Lung (tissue), 11 donors: ENCODE measurements at regions not wholly inside any gene's neighbourhood (a gene's known extent, or its start where the extent isn't known, plus 50 kb on each side); places are given as distances from the start of the nearest gene placed in this dataset.

Experiments used
- ATAC-seq: fragments of 200-7000 bp; cut with Tn5 transposase; one replicate; pipeline ENCODE4 v1.9.1; 2020; ENCODE audit warnings: moderate number of reproducible peaks; ENCODE audit not compliant: insufficient read depth, low FRiP score
- DNase-seq, 3 donors: peaks; one replicate each; pipeline ENCODE4 v3.0.0-alpha.2; 2013 to 2017
- H3K27ac ChIP-seq, 2 donors: one replicate each; pipeline ENCODE4 v1.5.1; 2013; ENCODE audit warnings: mild to moderate bottlenecking in 2 of 2, moderate library complexity in 2 of 2, control low read depth in 1 of 2, inconsistent platforms in 1 of 2, low read depth in 1 of 2, low read length in 1 of 2
- H3K27me3 ChIP-seq, 3 donors: one replicate each; pipeline ENCODE4 v1.5.1; 2013; ENCODE audit warnings: low read length in 2 of 3; ENCODE audit not compliant: control insufficient read depth in 3 of 3, insufficient read depth in 3 of 3
- H3K36me3 ChIP-seq, 4 donors: one replicate each; pipeline ENCODE4 v1.5.1; 2013; ENCODE audit warnings: low read length in 4 of 4, mild to moderate bottlenecking in 1 of 4, moderate library complexity in 1 of 4; ENCODE audit not compliant: control insufficient read depth in 4 of 4, insufficient read depth in 4 of 4
- H3K4me1 ChIP-seq, 5 donors: one replicate each; pipeline ENCODE4 v1.5.1; 2013; ENCODE audit warnings: low read length in 5 of 5, mild to moderate bottlenecking in 2 of 5, moderate library complexity in 1 of 5; ENCODE audit not compliant: control insufficient read depth in 5 of 5, insufficient read depth in 5 of 5
- H3K4me3 ChIP-seq: one replicate; pipeline ENCODE4 v1.5.1; 2013; ENCODE audit warnings: mild to moderate bottlenecking, control low read depth, moderate library complexity
- H3K9ac ChIP-seq, 2 donors: one replicate each; pipeline ENCODE4 v1.5.1; 2013; ENCODE audit warnings: low read length in 2 of 2, control low read depth in 1 of 2; ENCODE audit not compliant: insufficient read depth in 1 of 2
- H3K9me3 ChIP-seq, 4 donors: one replicate each; pipeline ENCODE4 v1.5.1; 2013; ENCODE audit warnings: low read length in 3 of 4, mild to moderate bottlenecking in 1 of 4, moderate library complexity in 1 of 4; ENCODE audit not compliant: control insufficient read depth in 4 of 4, insufficient read depth in 3 of 4
- WGBS, 2 donors: extraction: QIAGEN DNeasy Blood & Tissue Kit; methylation state at CpG; one replicate each; pipeline ENCODE4 v1.1.7; 2013; 5-methylcytosine and 5-hydroxymethylcytosine counted together
- TF ChIP-seq, protein P1 (sequence below): IDR thresholded peaks from 2 replicates; pipeline ENCODE4 v1.5.1; 2012; ENCODE audit warnings: mild to moderate bottlenecking; ENCODE audit errors: control extremely low read depth, extremely low read depth
- donor health status: control.
- donor health status: control.
- donor health status: Bipolar disorder and iron deficiency.
- donor health status: healthy.
- donor health status: DM: yes; HTN: yes; CAD: no.

DNA sequence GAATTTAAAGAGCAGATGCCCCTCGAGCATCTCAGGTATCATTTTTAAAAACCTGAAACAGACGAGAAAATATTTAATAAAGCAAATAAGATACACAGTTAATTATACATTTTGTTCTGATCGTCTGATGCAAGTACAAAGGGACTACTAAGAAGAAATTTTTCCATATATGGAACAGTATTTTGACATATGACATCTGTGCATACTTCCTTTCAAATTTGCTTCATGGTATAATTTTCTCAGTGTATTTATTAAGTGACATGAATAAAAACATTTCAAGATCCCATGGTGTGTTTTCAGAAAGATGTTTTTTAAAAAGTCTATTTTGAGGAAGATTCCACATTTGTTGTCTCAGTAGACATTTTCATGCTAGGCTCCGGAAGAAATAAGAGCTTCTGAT, 208.1 kb downstream of the VGLL3 start:
- ATAC-seq (no peak), DNase-seq (peak in 2 of 3 donors; percentile 64 to 67)
- Histone ChIP-seq H3K27me3 (no peaks in the 10 kb centered on the region), H3K27ac (no peak overlapping the region), H3K36me3 (no peaks in the 10 kb centered on the region), H3K9ac (peak overlapping the region in 1 of 2 donors; percentile 19), H3K4me3 (no peak overlapping the region), H3K9me3 (no peaks in the 10 kb centered on the region), H3K4me1 (peaks cover 0 to 11% (median 0%) of the 10 kb centered on the region in 5 donors)
- 50 to 59% methylated on average over 4 of the region's 4 CpGs for WGBS, 2 donors
- TF ChIP-seq, protein P1, sequence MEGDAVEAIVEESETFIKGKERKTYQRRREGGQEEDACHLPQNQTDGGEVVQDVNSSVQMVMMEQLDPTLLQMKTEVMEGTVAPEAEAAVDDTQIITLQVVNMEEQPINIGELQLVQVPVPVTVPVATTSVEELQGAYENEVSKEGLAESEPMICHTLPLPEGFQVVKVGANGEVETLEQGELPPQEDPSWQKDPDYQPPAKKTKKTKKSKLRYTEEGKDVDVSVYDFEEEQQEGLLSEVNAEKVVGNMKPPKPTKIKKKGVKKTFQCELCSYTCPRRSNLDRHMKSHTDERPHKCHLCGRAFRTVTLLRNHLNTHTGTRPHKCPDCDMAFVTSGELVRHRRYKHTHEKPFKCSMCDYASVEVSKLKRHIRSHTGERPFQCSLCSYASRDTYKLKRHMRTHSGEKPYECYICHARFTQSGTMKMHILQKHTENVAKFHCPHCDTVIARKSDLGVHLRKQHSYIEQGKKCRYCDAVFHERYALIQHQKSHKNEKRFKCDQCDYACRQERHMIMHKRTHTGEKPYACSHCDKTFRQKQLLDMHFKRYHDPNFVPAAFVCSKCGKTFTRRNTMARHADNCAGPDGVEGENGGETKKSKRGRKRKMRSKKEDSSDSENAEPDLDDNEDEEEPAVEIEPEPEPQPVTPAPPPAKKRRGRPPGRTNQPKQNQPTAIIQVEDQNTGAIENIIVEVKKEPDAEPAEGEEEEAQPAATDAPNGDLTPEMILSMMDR: no peak

DNA sequence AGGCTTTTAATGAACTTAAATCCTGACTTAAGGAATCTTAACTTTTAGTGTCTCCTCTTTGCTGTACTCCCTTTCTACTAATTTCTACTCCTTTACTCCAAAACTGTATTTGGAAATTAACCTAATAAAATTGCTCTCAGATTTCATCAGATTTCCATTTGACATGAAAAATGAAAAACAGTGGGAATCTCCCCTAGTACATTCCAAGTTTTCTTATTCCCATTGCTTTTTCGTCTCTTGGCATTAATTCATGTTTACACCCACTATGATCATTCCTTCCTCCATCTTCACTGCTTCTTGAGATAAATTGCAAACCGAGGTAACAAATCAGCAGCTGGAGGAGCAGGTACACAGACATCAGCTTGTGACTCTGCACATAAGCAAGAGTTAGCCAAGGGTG, 208.7 kb downstream of the VGLL3 start:
- Histone ChIP-seq H3K36me3 (no peaks in the 10 kb centered on the region), H3K9me3 (no peaks in the 10 kb centered on the region), H3K4me3 (no peak overlapping the region), H3K27me3 (no peaks in the 10 kb centered on the region), H3K4me1 (peaks cover 0 to 11% (median 0%) of the 10 kb centered on the region in 5 donors), H3K9ac (no peak overlapping the region), H3K27ac (no peak overlapping the region)
- 38 to 43% methylated on average over 2 of the region's 2 CpGs for WGBS, 2 donors
- TF ChIP-seq, protein P1: no peak
- ATAC-seq (no peak), DNase-seq (peak in 1 of 3 donors; percentile 39)

DNA sequence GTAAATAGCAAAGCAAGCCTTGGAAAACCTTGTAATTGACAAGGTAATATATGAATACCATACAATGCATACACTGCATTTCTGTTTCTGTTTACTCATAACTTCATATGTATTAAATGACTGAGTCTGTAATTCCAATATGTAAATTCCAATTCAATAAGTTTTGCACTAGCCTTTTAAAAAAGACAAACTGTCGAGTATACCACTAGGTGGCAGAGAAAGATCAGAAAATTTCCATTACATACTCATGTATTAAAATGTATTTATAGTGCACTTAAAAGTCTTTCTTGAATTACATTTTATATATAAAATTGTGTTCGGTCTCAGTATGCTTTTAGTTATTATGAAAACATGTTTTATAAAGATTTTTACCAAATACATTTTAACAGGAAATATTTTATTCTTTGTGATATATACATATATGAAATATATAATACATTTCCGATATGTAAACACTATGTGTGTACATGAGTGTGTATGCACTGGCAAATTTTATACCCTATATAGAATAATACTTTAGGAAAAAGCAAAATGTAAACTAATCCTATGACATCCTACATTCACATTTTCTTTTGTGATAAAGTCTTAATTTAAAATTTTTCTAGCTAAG, 216.8 kb downstream of the VGLL3 start:
- no peak overlapping the region for H3K27ac ChIP-seq
- no peaks in the 10 kb centered on the region for H3K27me3 ChIP-seq
- H3K9me3 ChIP-seq: peaks cover 0 to 3% (median 0%) of the 10 kb centered on the region in 4 donors
- no peaks in the 10 kb centered on the region for H3K36me3 ChIP-seq
- ATAC-seq (no peak), DNase-seq (peak in 2 of 3 donors; percentile 68 to 78)
- H3K9ac ChIP-seq: no peak overlapping the region
- TF ChIP-seq, protein P1: no peak
- H3K4me3 ChIP-seq: no peak overlapping the region
- 31 to 39% methylated on average over 3 of the region's 3 CpGs for WGBS, 2 donors
- H3K4me1 ChIP-seq: no peaks in the 10 kb centered on the region

DNA sequence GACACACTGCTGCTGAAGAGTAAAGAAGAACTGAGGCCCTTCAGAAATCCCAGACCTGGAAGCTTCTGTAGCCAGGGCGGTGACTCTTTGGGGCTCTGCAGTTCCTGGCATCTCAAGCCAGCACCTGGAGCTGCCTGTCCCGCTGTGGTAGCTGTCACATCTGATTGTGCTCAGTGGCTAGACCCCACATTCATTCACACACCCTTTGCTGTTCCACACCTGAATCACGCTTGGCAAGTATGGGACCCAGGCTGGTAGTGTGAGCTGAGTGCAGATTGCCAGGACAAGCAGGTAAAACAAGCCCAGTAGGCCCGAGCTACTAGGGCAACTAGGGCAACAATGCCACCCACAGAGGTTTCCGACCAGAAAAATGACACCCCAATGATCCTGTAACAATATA, 218.2 kb downstream of the VGLL3 start:
- ATAC-seq: no peak
- 82 to 86% methylated on average over 5 of the region's 5 CpGs for WGBS, 2 donors
- H3K4me3 ChIP-seq: no peak overlapping the region
- no peak for DNase-seq
- H3K9me3 ChIP-seq: peaks cover 0 to 3% (median 0%) of the 10 kb centered on the region in 4 donors
- no peak overlapping the region for H3K27ac ChIP-seq
- no peaks in the 10 kb centered on the region for H3K36me3 ChIP-seq
- H3K27me3 ChIP-seq: no peaks in the 10 kb centered on the region
- no peaks in the 10 kb centered on the region for H3K4me1 ChIP-seq
- H3K9ac ChIP-seq: no peak overlapping the region
- TF ChIP-seq, protein P1: no peak
